Adrenal gland (tissue), 9 donors: ENCODE measurements at regions not wholly inside any gene's neighbourhood (a gene's known extent, or its start where the extent isn't known, plus 50 kb on each side); places are given as distances from the start of the nearest gene placed in this dataset.
"Not testable (repeated sequence)": the region's sequence is repeated elsewhere in the genome, so short reads cannot be mapped to it uniquely, and the experiment has no call there.

Experiments
- DNase-seq, 7 donors: peaks; one replicate each; pipeline ENCODE4 v3.0.0-alpha.2; 2019 to 2020
- H3K27ac ChIP-seq, 5 donors: fragments of 200-600 bp; sonication (generic) in 4 of 5; 1 replicate in 3 of 5; 2 replicates in 2 of 5; pipeline versions ENCODE4 v1.5.1 to v1.8.0; 2016 to 2020; ENCODE audit warnings: mild to moderate bottlenecking in 1 of 5
- H3K27me3 ChIP-seq: fragments of 200-600 bp; 2 replicates; pipeline ENCODE4 v1.8.0; 2021
- H3K36me3 ChIP-seq, 2 donors: fragments of 200-600 bp; replicated peaks in 1 of 2; 1 replicate in 1 of 2; 2 replicates in 1 of 2; pipeline versions ENCODE4 v1.5.1 to v1.8.0; 2018 to 2022
- H3K4me1 ChIP-seq, 2 donors: fragments of 200-600 bp; replicated peaks in 1 of 2; 1 replicate in 1 of 2; 2 replicates in 1 of 2; pipeline versions ENCODE4 v1.5.1 to v1.8.0; 2018 to 2021
- H3K4me3 ChIP-seq, 4 donors: fragments of 200-600 bp; sonication (generic) in 3 of 4; one replicate each; pipeline ENCODE4 v1.5.1; 2016 to 2018
- H3K9me3 ChIP-seq, 3 donors: fragments of 200-600 bp; sonication (generic) in 1 of 3; replicated peaks in 1 of 3; 1 replicate in 2 of 3; 2 replicates in 1 of 3; pipeline versions ENCODE4 v1.5.1 to v1.8.0; 2016 to 2021
- POLR2A ChIP-seq, 2 donors: fragments of 450-650 bp; IDR thresholded peaks; one replicate each; pipeline ENCODE4 v1.6.1; 2017; ENCODE audit warnings: antibody characterized with exemption in 2 of 2, mild to moderate bottlenecking in 2 of 2, moderate library complexity in 1 of 2
- WGBS, 4 donors: extraction: QIAGEN DNeasy Blood & Tissue Kit in 2 of 4; methylation state at CpG; one replicate each; pipeline versions ENCODE4 v1.1.5 to v1.1.7; 2013 to 2017; 5-methylcytosine and 5-hydroxymethylcytosine counted together
- intact Hi-C, 2 donors: fragments of 100-400 bp; cut with DNase I; formaldehyde crosslinking; loops; one replicate each; pipeline versions ENCODE4 v1.14.1 to v1.15.0; 2022 to 2023
- TF ChIP-seq, protein P1 (sequence below), 6 experiments: fragments of 450-650 bp in 4 of 6; fragments of 200-600 bp in 2 of 6; sonication (generic) in 1 of 6; IDR thresholded peaks; 1 replicate in 5 of 6; 2 replicates in 1 of 6; pipeline versions ENCODE4 v1.5.1 to v1.8.0; 2016 to 2021; ENCODE audit warnings: antibody characterized with exemption in 6 of 6, mild to moderate bottlenecking in 2 of 6, moderate library complexity in 1 of 6
- donor health status: healthy with polysubstance abuse.
- donor health status: Bipolar disorder and iron deficiency.
- donor health status: DM: yes; HTN: yes; CAD: no.
- donor health status: DM: no; HTN: no; CAD: no.
- donor health status: DM: no; HTN: no; CAD: no.

DNA sequence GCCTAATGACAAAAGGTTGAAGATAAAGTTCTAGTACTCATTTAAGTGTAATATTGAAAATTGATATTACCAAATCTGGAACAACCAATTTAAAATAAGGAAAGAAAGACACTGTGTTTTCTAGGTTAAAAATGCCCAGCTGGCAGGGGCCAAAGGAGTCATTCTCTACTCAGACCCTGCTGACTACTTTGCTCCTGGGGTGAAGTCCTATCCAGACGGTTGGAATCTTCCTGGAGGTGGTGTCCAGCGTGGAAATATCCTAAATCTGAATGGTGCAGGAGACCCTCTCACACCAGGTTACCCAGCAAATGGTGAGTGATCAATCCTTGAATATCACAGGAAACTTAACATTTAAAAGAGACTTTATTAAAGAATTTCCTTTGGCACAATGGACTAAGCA is 50.7 kb upstream of the TRIM77 start:
- H3K9me3 ChIP-seq, intact Hi-C loops, DNase-seq, H3K27me3 ChIP-seq, H3K4me1 ChIP-seq, H3K4me3 ChIP-seq, H3K27ac ChIP-seq, H3K36me3 ChIP-seq: not testable (repeated sequence)
- 47 to 66% (median 50%) methylated on average over 2 of the region's 2 CpGs for WGBS, 4 donors

DNA sequence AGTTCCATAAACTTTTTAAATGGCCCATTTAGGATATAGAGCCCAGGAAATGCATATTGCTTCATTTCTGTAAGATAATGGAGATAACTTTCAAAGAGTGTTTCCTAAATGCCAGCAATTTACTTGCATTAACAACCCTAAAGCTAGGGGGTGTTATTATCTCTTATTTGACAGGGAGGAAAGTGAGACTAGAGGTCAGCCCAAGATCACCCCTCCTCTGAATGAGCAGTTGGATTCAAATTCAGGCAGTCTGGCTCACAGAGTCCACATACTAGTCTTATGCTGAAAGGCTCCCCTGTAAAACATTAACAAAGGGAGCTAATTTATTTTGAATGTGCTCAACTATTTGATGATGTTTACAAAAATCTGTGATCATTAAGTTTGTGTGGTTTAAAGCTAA is 49.9 kb upstream of the TRIM77 start:
- intact Hi-C loops: no loop called here
- no peaks in the 10 kb centered on the region for H3K4me1 ChIP-seq
- TF ChIP-seq, protein P1, sequence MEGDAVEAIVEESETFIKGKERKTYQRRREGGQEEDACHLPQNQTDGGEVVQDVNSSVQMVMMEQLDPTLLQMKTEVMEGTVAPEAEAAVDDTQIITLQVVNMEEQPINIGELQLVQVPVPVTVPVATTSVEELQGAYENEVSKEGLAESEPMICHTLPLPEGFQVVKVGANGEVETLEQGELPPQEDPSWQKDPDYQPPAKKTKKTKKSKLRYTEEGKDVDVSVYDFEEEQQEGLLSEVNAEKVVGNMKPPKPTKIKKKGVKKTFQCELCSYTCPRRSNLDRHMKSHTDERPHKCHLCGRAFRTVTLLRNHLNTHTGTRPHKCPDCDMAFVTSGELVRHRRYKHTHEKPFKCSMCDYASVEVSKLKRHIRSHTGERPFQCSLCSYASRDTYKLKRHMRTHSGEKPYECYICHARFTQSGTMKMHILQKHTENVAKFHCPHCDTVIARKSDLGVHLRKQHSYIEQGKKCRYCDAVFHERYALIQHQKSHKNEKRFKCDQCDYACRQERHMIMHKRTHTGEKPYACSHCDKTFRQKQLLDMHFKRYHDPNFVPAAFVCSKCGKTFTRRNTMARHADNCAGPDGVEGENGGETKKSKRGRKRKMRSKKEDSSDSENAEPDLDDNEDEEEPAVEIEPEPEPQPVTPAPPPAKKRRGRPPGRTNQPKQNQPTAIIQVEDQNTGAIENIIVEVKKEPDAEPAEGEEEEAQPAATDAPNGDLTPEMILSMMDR (IDR thresholded peaks at IDR 0.05): no peak
- no peak for TF ChIP-seq POLR2A (IDR thresholded peaks at IDR 0.05)

More for the DNA sequence above, 49.9 kb upstream of the TRIM77 start:
- H3K27ac ChIP-seq: no peak overlapping the region
- no peak for DNase-seq
- no peak overlapping the region for H3K4me3 ChIP-seq
- H3K36me3 ChIP-seq: no peaks in the 10 kb centered on the region
- H3K27me3 ChIP-seq: no peaks in the 10 kb centered on the region
- no peaks in the 10 kb centered on the region for H3K9me3 ChIP-seq
